ENCODE measurements at regions not wholly inside any gene's neighbourhood (a gene's known extent, or its start where the extent isn't known, plus 50 kb on each side); places are given as distances from the start of the nearest gene placed in this dataset.

GRCh38 chr20:29689411-29690225 lies 1567.8 kb upstream of the DEFB115 start (continued):
- TF ChIP-seq CHAMP1 (IDR thresholded peaks at IDR 0.05) (no peak), RCOR1 (IDR thresholded peaks at IDR 0.05; ENCODE audit: borderline replicate concordance in 1 of 2, low read depth in 2 of 2, low read length in 2 of 2) (no peak), SUPT5H (IDR thresholded peaks at IDR 0.05) (no peak), IRF1 (CRISPR knock-in tag; IDR thresholded peaks at IDR 0.05; ENCODE audit: borderline replicate concordance) (no peak), L3MBTL2 (IDR thresholded peaks at IDR 0.05) (peak; percentile 61), ZBTB9 (CRISPR knock-in tag; IDR thresholded peaks at IDR 0.05) (no peak), MEF2A (IDR thresholded peaks at IDR 0.05; ENCODE audit: control insufficient read depth, low read depth, low read length) (no peak), RBM14 (IDR thresholded peaks at IDR 0.05; ENCODE audit: borderline replicate concordance, insufficient read depth, low read depth, low read length) (no peak)
- TF ChIP-seq, protein P1, sequence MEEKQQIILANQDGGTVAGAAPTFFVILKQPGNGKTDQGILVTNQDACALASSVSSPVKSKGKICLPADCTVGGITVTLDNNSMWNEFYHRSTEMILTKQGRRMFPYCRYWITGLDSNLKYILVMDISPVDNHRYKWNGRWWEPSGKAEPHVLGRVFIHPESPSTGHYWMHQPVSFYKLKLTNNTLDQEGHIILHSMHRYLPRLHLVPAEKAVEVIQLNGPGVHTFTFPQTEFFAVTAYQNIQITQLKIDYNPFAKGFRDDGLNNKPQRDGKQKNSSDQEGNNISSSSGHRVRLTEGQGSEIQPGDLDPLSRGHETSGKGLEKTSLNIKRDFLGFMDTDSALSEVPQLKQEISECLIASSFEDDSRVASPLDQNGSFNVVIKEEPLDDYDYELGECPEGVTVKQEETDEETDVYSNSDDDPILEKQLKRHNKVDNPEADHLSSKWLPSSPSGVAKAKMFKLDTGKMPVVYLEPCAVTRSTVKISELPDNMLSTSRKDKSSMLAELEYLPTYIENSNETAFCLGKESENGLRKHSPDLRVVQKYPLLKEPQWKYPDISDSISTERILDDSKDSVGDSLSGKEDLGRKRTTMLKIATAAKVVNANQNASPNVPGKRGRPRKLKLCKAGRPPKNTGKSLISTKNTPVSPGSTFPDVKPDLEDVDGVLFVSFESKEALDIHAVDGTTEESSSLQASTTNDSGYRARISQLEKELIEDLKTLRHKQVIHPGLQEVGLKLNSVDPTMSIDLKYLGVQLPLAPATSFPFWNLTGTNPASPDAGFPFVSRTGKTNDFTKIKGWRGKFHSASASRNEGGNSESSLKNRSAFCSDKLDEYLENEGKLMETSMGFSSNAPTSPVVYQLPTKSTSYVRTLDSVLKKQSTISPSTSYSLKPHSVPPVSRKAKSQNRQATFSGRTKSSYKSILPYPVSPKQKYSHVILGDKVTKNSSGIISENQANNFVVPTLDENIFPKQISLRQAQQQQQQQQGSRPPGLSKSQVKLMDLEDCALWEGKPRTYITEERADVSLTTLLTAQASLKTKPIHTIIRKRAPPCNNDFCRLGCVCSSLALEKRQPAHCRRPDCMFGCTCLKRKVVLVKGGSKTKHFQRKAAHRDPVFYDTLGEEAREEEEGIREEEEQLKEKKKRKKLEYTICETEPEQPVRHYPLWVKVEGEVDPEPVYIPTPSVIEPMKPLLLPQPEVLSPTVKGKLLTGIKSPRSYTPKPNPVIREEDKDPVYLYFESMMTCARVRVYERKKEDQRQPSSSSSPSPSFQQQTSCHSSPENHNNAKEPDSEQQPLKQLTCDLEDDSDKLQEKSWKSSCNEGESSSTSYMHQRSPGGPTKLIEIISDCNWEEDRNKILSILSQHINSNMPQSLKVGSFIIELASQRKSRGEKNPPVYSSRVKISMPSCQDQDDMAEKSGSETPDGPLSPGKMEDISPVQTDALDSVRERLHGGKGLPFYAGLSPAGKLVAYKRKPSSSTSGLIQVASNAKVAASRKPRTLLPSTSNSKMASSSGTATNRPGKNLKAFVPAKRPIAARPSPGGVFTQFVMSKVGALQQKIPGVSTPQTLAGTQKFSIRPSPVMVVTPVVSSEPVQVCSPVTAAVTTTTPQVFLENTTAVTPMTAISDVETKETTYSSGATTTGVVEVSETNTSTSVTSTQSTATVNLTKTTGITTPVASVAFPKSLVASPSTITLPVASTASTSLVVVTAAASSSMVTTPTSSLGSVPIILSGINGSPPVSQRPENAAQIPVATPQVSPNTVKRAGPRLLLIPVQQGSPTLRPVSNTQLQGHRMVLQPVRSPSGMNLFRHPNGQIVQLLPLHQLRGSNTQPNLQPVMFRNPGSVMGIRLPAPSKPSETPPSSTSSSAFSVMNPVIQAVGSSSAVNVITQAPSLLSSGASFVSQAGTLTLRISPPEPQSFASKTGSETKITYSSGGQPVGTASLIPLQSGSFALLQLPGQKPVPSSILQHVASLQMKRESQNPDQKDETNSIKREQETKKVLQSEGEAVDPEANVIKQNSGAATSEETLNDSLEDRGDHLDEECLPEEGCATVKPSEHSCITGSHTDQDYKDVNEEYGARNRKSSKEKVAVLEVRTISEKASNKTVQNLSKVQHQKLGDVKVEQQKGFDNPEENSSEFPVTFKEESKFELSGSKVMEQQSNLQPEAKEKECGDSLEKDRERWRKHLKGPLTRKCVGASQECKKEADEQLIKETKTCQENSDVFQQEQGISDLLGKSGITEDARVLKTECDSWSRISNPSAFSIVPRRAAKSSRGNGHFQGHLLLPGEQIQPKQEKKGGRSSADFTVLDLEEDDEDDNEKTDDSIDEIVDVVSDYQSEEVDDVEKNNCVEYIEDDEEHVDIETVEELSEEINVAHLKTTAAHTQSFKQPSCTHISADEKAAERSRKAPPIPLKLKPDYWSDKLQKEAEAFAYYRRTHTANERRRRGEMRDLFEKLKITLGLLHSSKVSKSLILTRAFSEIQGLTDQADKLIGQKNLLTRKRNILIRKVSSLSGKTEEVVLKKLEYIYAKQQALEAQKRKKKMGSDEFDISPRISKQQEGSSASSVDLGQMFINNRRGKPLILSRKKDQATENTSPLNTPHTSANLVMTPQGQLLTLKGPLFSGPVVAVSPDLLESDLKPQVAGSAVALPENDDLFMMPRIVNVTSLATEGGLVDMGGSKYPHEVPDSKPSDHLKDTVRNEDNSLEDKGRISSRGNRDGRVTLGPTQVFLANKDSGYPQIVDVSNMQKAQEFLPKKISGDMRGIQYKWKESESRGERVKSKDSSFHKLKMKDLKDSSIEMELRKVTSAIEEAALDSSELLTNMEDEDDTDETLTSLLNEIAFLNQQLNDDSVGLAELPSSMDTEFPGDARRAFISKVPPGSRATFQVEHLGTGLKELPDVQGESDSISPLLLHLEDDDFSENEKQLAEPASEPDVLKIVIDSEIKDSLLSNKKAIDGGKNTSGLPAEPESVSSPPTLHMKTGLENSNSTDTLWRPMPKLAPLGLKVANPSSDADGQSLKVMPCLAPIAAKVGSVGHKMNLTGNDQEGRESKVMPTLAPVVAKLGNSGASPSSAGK (IDR thresholded peaks at IDR 0.05) = peak; percentile 42; the same call in 1 of the 2 replicates
